Endothelial cell of umbilical vein (primary cell): ENCODE measurements at regions not wholly inside any gene's neighbourhood (a gene's known extent, or its start where the extent isn't known, plus 50 kb on each side); places are given as distances from the start of the nearest gene placed in this dataset.

Experiments
- BruUV-seq: library from RNA; stranded (reverse); fragments of 400-500 nt; replicated peaks from 2 replicates; lab custom pipeline; 2021; lab: Mats Ljungman, UMichigan
- CTCF ChIA-PET: fragments of 300-600, 350-600 bp; sonication (Branson Sonifier 250); formaldehyde crosslinking; loops from one replicate; lab custom pipeline; 2021; ENCODE audit warnings: antibody characterized with exemption, inconsistent platforms; lab: Charles Lee
- POLR2A ChIA-PET: fragments of 300-600, 350-600 bp; sonication (Branson Sonifier 250); formaldehyde crosslinking; loops from one replicate; lab custom pipeline; 2021; ENCODE audit warnings: antibody characterized with exemption, inconsistent platforms; lab: Charles Lee
- DNase-seq: peaks from one replicate; pipeline ENCODE4 v3.0.0-alpha.2; 2011; ENCODE audit warnings: low read depth, low spot score
- FAIRE-seq: peaks from 2 replicates; lab custom pipeline; 2011; peaks lifted over from hg19 to GRCh38; lab: Jason Lieb, UNC
- H2AFZ ChIP-seq: 2 replicates; pipeline ENCODE4 v1.6.0; 2012; ENCODE audit warnings: low read depth, low read length, control low read depth, inconsistent platforms
- H3K27ac ChIP-seq: 2 replicates; pipeline ENCODE4 v1.5.1; 2011; ENCODE audit warnings: low read depth, mild to moderate bottlenecking, control low read depth, low read length, moderate library complexity; ENCODE audit not compliant: insufficient read depth
- H3K27me3 ChIP-seq, 2 experiments: 2 replicates each; pipeline versions ENCODE4 v1.6.0 to v1.6.1; 2011; ENCODE audit warnings: low read length in 2 of 2, mixed read lengths in 1 of 2; ENCODE audit not compliant: control insufficient read depth in 2 of 2, insufficient read depth in 2 of 2
- H3K36me3 ChIP-seq, 2 experiments: 2 replicates in 1 of 2; 3 replicates in 1 of 2; pipeline ENCODE4 v1.5.1; 2011; ENCODE audit warnings: low read length in 2 of 2, mild to moderate bottlenecking in 1 of 2, moderate library complexity in 1 of 2; ENCODE audit not compliant: control insufficient read depth in 2 of 2, insufficient read depth in 2 of 2; ENCODE audit errors: extremely low read depth in 1 of 2
- H3K4me1 ChIP-seq: 3 replicates; pipeline ENCODE4 v1.5.1; 2011; ENCODE audit warnings: mild to moderate bottlenecking, low read length; ENCODE audit not compliant: control insufficient read depth, insufficient read depth; ENCODE audit errors: extremely low read depth
- H3K4me2 ChIP-seq: 2 replicates; pipeline ENCODE4 v1.6.1; 2011; ENCODE audit warnings: low read length, control low read depth, mixed read lengths; ENCODE audit not compliant: insufficient read depth
- H3K4me3 ChIP-seq, 3 experiments: fragments of 200-600 bp in 1 of 3; sonication (generic), shearing (Covaris generic) in 1 of 3; replicated peaks in 1 of 3; 2 replicates each; pipeline ENCODE4 v1.5.1; 2011 to 2016; ENCODE audit warnings: control low read depth in 3 of 3, low read length in 3 of 3, mild to moderate bottlenecking in 2 of 3, inconsistent platforms in 1 of 3, low read depth in 1 of 3, moderate library complexity in 1 of 3; ENCODE audit not compliant: insufficient read depth in 1 of 3
- H3K79me2 ChIP-seq: 2 replicates; pipeline ENCODE4 v1.6.0; 2012; ENCODE audit warnings: low read length, inconsistent platforms; ENCODE audit not compliant: control insufficient read depth, insufficient read depth
- H3K9ac ChIP-seq: replicated peaks from 2 replicates; pipeline ENCODE3; 2011; ENCODE audit warnings: low read length, control low read depth; ENCODE audit not compliant: insufficient read depth; ENCODE audit errors: extremely low read depth
- H3K9me1 ChIP-seq: replicated peaks from 3 replicates; pipeline ENCODE4 v1.6.0; 2011; ENCODE audit warnings: mild to moderate bottlenecking, low read length; ENCODE audit not compliant: control insufficient read depth, insufficient read depth; ENCODE audit errors: extremely low read depth
- H3K9me3 ChIP-seq: replicated peaks from 2 replicates; pipeline ENCODE4 v1.5.1; 2012; ENCODE audit warnings: low read length, inconsistent platforms; ENCODE audit not compliant: control insufficient read depth, insufficient read depth
- H4K20me1 ChIP-seq: replicated peaks from 2 replicates; pipeline ENCODE3; 2011; ENCODE audit warnings: mild to moderate bottlenecking, low read length; ENCODE audit not compliant: control insufficient read depth, insufficient read depth; ENCODE audit errors: extremely low read depth
- CTCF ChIP-seq, 2 donors: IDR thresholded peaks; 1 replicate in 1 of 2; 2 replicates in 1 of 2; pipeline ENCODE4 v1.5.1; 2011; ENCODE audit warnings: low read length in 2 of 2, mild to moderate bottlenecking in 2 of 2, moderate library complexity in 2 of 2, control low read depth in 1 of 2, inconsistent platforms in 1 of 2, low read depth in 1 of 2; ENCODE audit not compliant: insufficient read depth in 1 of 2; ENCODE audit errors: extremely low read depth in 1 of 2
- EZH2 ChIP-seq: IDR thresholded peaks from 2 replicates; pipeline ENCODE4 v1.6.1; 2012; ENCODE audit warnings: borderline replicate concordance, low read depth, mild to moderate bottlenecking, moderate library complexity, low read length, inconsistent platforms; ENCODE audit not compliant: severe bottlenecking
- FOS ChIP-seq: IDR thresholded peaks from 2 replicates; pipeline ENCODE4 v1.6.1; 2011; ENCODE audit warnings: mild to moderate bottlenecking, low read length, moderate library complexity, borderline replicate concordance; ENCODE audit not compliant: insufficient read depth
- GATA2 ChIP-seq: IDR thresholded peaks from 2 replicates; pipeline ENCODE4 v1.7.0; 2011; ENCODE audit warnings: low read depth, mild to moderate bottlenecking, moderate library complexity, mixed read lengths, low read length; ENCODE audit not compliant: insufficient read length, insufficient read depth
- JUN ChIP-seq: IDR thresholded peaks from 2 replicates; pipeline ENCODE4 v1.6.1; 2011; ENCODE audit warnings: borderline replicate concordance, low read depth; ENCODE audit not compliant: insufficient read length, insufficient read depth
- MAX ChIP-seq: IDR thresholded peaks from 2 replicates; pipeline ENCODE4 v1.6.1; 2011; ENCODE audit not compliant: insufficient read depth, insufficient read length
- MYC ChIP-seq: IDR thresholded peaks from one replicate; pipeline ENCODE4 v1.6.1; 2011; ENCODE audit warnings: mild to moderate bottlenecking, low read depth, low read length
- POLR2A ChIP-seq: IDR thresholded peaks from 2 replicates; pipeline ENCODE4 v1.6.1; 2012; ENCODE audit warnings: low read depth, mild to moderate bottlenecking, control low read depth, low read length
- POLR2AphosphoS5 ChIP-seq: IDR thresholded peaks from 2 replicates; pipeline ENCODE4 v1.6.1; 2012; ENCODE audit warnings: low read depth, mild to moderate bottlenecking, control low read depth, low read length, moderate library complexity; ENCODE audit not compliant: insufficient read depth
- dilution Hi-C: fragments of 300-500 bp; cut with MboI; formaldehyde crosslinking; loops from one replicate; pipeline ENCODE4 v1.15.0; 2019; ENCODE audit warnings: low sequenced_read_pairs; ENCODE audit not compliant: extremely low pct_ligation_motif_present
- intact Hi-C: fragments of 100-400 bp; cut with micrococcal nuclease; formaldehyde crosslinking; loops from one replicate; pipeline ENCODE4 v1.10.0; 2022

GRCh38 chr2:126429103-126429502, 226.9 kb upstream of the GYPC start:
- H3K9ac ChIP-seq, result no peak overlapping the region
- ChIA-PET POLR2A (no interaction called here), CTCF (no interaction called here)
- no peak overlapping the region for H3K4me3 ChIP-seq
- no peaks in the 10 kb centered on the region for H4K20me1 ChIP-seq
- TF ChIP-seq POLR2AphosphoS5 (no peak), EZH2 (no peak), GATA2 (no peak), FOS (no peak), POLR2A (no peak), MYC (no peak), MAX (no peak), CTCF (IDR thresholded peaks at IDR 0.05; ENCODE audit: extremely low read depth in 1 of 2, insufficient read depth in 1 of 2, low read depth in 1 of 2, low read length in 2 of 2) (no peak), JUN (no peak)
- DNase-seq (no peak), FAIRE-seq (no peak)
- dilution Hi-C loops, result no loop called here
- no peaks in the 10 kb centered on the region for H3K79me2 ChIP-seq
- no peaks in the 10 kb centered on the region for H3K4me1 ChIP-seq
- intact Hi-C loops, result no loop called here
- H3K36me3 ChIP-seq, result no peaks in the 10 kb centered on the region
- no peak overlapping the region for H3K4me2 ChIP-seq
- no peak overlapping the region for H2AFZ ChIP-seq
- no peak overlapping the region for H3K27ac ChIP-seq
- H3K9me3 ChIP-seq, result peaks cover 2% of the 10 kb centered on the region
- H3K27me3 ChIP-seq, result no peaks in the 10 kb centered on the region
- no TSS peak for BruUV-seq
- no peaks in the 10 kb centered on the region for H3K9me1 ChIP-seq
